Left hindlimb (tissue), 1 donor: ENCODE measurements at regions not wholly inside any gene's neighbourhood (a gene's known extent, or its start where the extent isn't known, plus 50 kb on each side); places are given as distances from the start of the nearest gene placed in this dataset.

Experiments used
- DNase-seq: peaks from one replicate; pipeline ENCODE4 v3.0.0-alpha.2; 2018

- no peak for DNase-seq
Observed at GRCh38 chr1:57850176-57850940, 426.5 kb upstream of the DAB1 start.

DNA sequence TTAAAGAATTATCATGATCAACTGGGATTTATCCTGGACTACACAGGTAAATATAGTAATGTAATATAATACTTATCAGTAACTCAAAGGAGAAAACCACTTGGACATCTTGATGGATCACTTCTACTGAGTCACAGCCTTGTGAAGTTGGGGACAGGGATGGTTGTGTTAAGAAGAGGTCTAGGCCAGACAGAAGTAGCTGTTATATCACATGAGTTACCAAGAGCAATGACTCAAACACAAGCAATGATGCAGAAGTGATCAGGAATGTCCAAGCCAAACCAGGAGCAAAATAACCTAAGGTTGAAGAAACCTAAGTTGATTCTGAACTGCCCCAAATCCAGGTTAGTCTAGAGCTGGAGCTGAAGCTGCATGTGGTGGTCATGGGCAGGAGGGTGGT, 424.5 kb upstream of the DAB1 start:
- no peak for DNase-seq

DNA sequence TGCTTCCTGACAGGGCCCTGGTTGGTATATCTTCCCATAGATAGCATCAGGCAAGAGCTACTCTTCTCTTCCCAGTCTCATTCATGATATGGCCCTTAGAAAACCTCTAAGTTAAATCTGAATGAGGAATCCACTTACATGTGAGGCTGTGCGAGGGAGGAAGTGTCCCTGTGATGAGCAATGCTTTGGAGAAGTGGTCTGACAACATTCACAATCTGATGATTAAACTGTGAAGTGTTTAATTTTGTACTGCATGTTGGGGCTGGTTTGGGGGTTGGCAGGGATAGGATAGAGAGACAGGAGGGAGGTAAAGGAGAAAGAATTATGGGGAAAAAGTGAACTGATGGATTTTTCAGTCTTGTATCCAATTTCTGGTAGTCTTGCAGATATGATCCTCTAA, 421.2 kb upstream of the DAB1 start:
- DNase-seq: no peak

- DNase-seq: no peak
Observed at GRCh38 chr1:57844382-57844980, 420.6 kb upstream of the DAB1 start.

- DNase-seq: no peak
Observed at GRCh38 chr1:57843760-57844159, 419.9 kb upstream of the DAB1 start.

GRCh38 chr1:57839526-57839925, 415.7 kb upstream of the DAB1 start:
- no peak for DNase-seq

DNA sequence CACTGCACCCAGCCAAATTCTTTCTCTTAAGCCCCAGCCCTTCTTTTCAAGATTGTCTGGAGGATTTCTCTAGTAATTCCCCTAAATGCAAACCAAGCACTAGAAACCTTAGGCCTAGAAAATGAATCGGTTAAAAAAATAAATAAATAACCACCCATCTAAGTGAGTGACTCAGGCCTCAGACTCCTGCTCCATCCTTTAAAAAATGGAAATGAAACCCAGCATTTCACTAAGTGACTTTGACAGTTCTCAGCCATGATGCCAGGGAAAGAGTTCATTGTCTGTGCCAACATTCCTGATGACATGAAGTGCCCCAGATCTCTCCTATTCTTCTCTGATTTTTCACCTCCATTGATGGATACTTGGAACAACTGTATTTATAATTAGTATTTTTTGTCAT, 415.2 kb upstream of the DAB1 start:
- no peak for DNase-seq

GRCh38 chr1:57835620-57836019, 411.8 kb upstream of the DAB1 start:
- no peak for DNase-seq

GRCh38 chr1:57833296-57833695, 409.4 kb upstream of the DAB1 start:
- DNase-seq: no peak

- DNase-seq: no peak
Observed at GRCh38 chr1:57832612-57833011, 408.8 kb upstream of the DAB1 start.

DNA sequence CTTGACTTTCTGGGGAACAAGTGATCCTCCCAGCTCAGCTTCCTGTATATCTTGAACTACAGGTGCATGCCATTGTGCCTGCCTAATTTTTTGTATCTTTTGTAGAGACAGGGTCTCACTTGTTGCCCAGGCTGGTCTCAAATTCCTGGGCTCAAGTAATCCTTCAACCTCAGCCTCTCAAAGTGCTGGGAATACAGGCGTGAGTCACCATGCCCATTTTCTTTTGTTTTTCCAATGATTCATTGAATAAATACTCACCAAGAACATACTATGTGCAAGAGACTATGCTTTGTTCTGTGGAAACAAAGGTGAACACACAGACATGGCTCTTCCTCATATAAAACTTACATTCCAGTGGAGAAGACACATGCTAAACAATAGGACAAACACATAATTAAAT, 407.8 kb upstream of the DAB1 start:
- DNase-seq: no peak

- no peak for DNase-seq
Observed at GRCh38 chr1:57826535-57826934, 402.7 kb upstream of the DAB1 start.

- DNase-seq: no peak
Observed at GRCh38 chr1:57824535-57824934, 400.7 kb upstream of the DAB1 start.

GRCh38 chr1:57820356-57821095, 396.7 kb upstream of the DAB1 start:
- DNase-seq: no peak

- DNase-seq: no peak
Observed at GRCh38 chr1:57819893-57820292, 396.0 kb upstream of the DAB1 start.

GRCh38 chr1:57803586-57803985, 379.7 kb upstream of the DAB1 start:
- no peak for DNase-seq

GRCh38 chr1:57800376-57800775, 376.5 kb upstream of the DAB1 start:
- DNase-seq: no peak

DNA sequence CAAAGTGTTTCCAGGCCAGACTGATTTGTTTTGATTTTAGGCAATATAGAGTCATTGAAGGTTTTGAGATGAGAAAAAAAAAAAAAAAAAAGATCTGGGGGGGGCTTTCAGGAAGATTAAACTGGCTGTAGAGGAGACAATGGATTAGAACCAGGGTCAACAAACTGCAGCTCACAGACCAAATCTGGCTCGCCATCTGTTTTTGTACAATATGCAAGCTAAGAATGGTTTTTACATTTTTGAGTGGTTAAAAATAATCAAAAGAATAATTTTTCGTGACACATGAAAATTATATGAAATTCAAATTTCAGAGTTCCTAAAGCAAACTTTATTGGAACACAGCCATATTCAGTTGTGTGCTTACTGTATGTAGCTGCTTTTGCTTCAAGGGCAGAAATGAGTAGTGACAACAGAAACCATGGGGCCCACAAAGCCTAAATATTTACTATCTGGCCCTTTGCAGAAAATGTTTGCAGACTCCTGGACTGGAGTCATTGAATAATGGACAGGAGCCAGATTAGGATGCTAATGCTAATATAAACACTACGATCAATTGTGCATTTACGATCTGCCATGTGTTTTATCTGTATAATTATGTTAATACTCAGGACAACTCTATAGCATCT, 375.7 kb upstream of the DAB1 start:
- no peak for DNase-seq

- DNase-seq: no peak
Observed at GRCh38 chr1:57798543-57798942, 374.7 kb upstream of the DAB1 start.

GRCh38 chr1:57797084-57797483, 373.2 kb upstream of the DAB1 start:
- DNase-seq: no peak

- DNase-seq: no peak
Observed at GRCh38 chr1:57796616-57797015, 372.8 kb upstream of the DAB1 start.

- no peak for DNase-seq
Observed at GRCh38 chr1:57795886-57796285, 372.0 kb upstream of the DAB1 start.

DNA sequence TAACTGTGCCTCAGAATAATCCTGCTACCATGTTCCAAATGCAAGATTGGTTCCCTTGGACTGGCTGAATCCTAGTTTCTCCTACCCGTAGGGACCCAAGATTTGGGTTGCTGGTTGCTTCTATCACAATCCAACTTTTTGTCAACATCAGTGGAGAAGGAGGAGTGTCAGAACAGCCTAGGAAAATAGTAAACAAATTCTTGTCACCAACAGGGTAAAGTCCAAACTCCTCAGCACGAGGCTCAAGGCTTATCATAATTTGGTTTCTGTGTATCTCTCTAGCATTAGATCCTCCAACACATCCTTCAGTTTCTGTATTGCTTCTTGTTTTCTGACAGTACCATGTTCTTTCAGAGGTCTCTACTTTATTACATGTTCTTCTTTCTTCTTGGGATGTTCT, 370.2 kb upstream of the DAB1 start:
- no peak for DNase-seq

DNA sequence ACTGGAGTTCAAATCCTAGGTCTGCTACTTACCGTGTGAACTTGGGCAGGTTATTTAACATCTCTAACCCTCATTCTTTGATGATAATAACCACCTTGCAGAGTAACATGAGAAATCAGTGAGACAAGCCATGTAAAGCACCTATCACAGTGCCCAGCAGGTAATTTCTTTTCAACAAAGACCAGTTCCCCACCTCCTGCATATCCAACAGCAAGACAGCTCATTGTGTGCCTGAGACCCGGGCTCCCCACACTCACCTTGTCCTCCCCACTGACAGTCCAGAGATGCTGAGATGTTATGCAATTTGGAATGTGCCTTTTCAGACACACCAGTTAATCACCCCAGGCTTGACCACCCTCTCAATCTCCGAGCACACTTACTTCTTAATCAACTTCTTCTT, 367.6 kb upstream of the DAB1 start:
- DNase-seq: no peak
